Right lobe of liver (tissue), 4 donors: ENCODE measurements at regions not wholly inside any gene's neighbourhood (a gene's known extent, or its start where the extent isn't known, plus 50 kb on each side); places are given as distances from the start of the nearest gene placed in this dataset.

ENCODE experiments used
- POLR2A ChIP-seq: fragments of 450-650 bp; IDR thresholded peaks from one replicate; pipeline ENCODE4 v1.6.1; 2017; ENCODE audit warnings: antibody characterized with exemption, mild to moderate bottlenecking
- TF ChIP-seq, protein P1 (sequence below), 4 donors: fragments of 200-600 bp in 3 of 4; fragments of 450-650 bp in 1 of 4; IDR thresholded peaks; one replicate each; pipeline versions ENCODE4 v1.5.1 to v1.8.0; 2016 to 2022; ENCODE audit warnings: antibody characterized with exemption in 4 of 4, mild to moderate bottlenecking in 2 of 4
- donor health status: DM: no; HTN: no; CAD: no.
- donor health status: DM: no; HTN: no; CAD: no.
- donor health status: DM: no; HTN: yes; CAD: no.

DNA sequence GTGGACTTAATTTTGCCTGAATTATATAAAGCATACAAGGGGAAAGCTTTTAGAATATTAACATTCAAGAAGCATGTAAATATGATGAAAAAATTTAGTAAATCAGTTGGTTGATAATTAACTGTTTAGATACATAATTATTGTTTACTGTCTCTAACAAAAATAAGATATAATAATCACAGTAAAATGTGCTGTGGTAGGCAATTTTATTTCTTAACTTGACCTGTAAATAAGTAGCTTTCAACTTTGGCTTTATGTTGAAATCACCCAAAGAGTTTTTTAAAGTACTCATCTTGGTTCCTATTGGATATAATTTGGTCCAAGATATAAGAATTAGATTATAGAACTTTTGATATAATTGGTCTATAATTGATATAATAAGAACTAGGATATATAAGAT, 1374.5 kb downstream of the NSUN3 start:
- TF ChIP-seq, protein P1, sequence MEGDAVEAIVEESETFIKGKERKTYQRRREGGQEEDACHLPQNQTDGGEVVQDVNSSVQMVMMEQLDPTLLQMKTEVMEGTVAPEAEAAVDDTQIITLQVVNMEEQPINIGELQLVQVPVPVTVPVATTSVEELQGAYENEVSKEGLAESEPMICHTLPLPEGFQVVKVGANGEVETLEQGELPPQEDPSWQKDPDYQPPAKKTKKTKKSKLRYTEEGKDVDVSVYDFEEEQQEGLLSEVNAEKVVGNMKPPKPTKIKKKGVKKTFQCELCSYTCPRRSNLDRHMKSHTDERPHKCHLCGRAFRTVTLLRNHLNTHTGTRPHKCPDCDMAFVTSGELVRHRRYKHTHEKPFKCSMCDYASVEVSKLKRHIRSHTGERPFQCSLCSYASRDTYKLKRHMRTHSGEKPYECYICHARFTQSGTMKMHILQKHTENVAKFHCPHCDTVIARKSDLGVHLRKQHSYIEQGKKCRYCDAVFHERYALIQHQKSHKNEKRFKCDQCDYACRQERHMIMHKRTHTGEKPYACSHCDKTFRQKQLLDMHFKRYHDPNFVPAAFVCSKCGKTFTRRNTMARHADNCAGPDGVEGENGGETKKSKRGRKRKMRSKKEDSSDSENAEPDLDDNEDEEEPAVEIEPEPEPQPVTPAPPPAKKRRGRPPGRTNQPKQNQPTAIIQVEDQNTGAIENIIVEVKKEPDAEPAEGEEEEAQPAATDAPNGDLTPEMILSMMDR (IDR thresholded peaks at IDR 0.05) = no peak
- no peak for TF ChIP-seq POLR2A
